Fibroblast of villous mesenchyme (primary cell): ENCODE measurements at regions not wholly inside any gene's neighbourhood (a gene's known extent, or its start where the extent isn't known, plus 50 kb on each side); places are given as distances from the start of the nearest gene placed in this dataset.
"Not testable (repeated sequence)": the region's sequence is repeated elsewhere in the genome, so short reads cannot be mapped to it uniquely, and the experiment has no call there.

Source experiments
- DNase-seq: peaks from one replicate; pipeline ENCODE4 v3.0.0-alpha.2; 2010; ENCODE audit warnings: low read depth
- H3K4me3 ChIP-seq: 2 replicates; pipeline ENCODE4 v1.5.1; 2011; ENCODE audit warnings: low read depth, mild to moderate bottlenecking, low read length
- TF ChIP-seq, protein P1 (sequence below): IDR thresholded peaks from 2 replicates; pipeline ENCODE4 v1.5.1; 2012; ENCODE audit warnings: low read depth, mild to moderate bottlenecking, low read length; ENCODE audit not compliant: insufficient read depth

DNA sequence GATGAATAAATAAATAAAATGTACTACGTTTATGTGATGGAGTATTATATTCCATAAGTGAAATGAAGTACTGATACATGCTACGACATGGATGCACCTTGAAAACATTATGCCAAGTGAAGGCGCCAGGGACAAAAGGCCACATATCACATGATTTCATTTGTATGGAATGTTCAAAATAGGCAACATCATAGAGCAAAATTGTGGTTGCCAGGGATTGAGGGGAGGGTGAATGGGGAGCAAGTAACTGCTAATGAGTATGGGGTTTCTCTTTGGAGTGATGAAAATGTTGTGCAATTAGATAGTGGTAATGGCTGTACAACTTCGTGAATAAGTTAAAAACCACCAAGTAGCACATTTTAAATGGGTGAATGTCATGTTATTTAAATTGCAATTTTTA lies 132.8 kb downstream of the SLC38A4 start:
- no peak for DNase-seq
- TF ChIP-seq, protein P1, sequence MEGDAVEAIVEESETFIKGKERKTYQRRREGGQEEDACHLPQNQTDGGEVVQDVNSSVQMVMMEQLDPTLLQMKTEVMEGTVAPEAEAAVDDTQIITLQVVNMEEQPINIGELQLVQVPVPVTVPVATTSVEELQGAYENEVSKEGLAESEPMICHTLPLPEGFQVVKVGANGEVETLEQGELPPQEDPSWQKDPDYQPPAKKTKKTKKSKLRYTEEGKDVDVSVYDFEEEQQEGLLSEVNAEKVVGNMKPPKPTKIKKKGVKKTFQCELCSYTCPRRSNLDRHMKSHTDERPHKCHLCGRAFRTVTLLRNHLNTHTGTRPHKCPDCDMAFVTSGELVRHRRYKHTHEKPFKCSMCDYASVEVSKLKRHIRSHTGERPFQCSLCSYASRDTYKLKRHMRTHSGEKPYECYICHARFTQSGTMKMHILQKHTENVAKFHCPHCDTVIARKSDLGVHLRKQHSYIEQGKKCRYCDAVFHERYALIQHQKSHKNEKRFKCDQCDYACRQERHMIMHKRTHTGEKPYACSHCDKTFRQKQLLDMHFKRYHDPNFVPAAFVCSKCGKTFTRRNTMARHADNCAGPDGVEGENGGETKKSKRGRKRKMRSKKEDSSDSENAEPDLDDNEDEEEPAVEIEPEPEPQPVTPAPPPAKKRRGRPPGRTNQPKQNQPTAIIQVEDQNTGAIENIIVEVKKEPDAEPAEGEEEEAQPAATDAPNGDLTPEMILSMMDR, result no peak
- no peak overlapping the region for H3K4me3 ChIP-seq

DNA sequence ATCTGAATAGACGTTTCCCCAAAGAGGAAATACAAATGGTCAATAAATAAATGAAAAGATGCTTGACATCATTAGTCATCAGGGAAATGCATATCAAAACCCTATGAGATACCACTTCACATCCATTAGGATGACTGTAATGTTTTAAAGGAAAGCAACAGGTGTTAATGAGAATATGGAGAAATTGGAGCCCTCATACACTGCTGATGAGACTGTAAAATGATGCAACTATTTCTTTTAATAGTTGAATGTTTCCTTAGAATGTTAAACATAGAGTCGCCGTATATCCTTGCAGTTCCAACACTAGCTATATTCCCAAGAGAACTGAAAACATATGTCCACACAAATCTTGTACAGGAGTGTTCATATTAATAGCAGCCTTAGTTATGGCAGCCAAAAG lies 133.2 kb downstream of the SLC38A4 start:
- DNase-seq, result no peak
- no peak overlapping the region for H3K4me3 ChIP-seq
- TF ChIP-seq, protein P1, result no peak

DNA sequence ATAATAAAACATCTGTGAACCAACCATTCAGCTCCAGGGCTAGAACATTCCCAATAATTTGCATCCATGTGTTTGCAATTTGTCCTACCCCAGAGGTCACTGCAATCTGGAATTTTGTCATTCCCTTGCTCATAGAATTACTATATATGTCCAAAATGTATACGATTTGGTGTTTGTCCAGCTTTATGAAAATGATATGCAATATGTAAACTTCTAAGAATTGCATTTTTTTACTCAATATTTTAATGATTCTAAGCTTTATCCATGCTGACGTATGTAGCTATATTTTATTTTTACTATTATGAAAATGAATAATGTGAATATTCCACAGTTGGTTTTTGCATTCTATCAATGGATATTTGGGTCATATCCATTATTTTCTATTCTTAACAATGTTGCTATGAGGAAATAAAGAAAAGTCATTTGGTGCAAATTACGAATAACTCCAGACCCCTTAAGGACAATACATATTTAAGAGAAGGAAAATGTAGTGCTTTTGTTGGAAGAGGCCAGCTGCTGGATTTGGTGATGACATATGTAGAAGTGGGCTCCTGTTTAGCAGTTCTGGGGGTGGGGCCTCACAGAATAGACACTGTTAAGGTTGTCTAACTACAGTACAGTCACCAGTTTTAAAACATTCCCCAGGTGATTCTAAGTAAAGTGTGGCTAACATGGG lies 139.4 kb downstream of the SLC38A4 start:
- TF ChIP-seq, protein P1, result no peak
- H3K4me3 ChIP-seq, result no peak overlapping the region
- DNase-seq, result no peak

DNA sequence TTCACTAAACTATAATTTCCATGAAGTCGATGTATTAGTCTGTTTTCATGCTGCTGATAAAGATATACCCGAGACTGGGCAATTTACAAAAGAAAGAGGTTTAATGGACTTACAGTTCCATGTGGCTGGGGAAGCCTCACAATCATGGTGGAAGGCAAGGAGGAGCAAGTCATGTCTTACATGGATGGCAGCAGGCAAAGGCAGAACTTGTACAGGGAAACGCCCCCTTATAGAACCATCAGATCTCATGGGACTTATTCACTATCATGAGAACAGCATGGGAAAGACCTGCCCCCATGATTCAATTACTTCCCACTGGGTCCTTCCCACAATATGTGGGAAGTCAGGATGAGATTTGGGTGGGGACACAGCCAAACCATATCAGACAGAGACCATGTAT lies 141.6 kb downstream of the SLC38A4 start:
- not testable (repeated sequence) for H3K4me3 ChIP-seq, DNase-seq

DNA sequence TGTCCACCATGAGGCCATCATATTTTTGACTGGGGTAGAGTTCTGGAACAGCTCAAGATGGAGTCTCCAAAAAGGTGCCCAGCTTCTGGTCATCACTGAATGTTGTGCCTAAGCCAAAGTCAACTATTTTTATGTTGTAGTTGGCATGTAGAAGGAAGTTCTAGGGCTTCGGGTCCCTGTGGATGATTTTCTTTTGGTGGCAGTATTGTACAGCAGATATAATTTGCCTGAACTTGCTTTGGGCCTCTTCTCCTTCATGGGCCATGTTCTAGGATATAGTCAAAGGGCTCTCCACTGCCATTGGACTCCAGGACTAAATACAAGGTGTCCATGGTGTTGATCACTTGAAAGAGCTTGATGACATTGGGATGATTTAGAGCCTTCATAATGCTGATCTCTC lies 143.6 kb downstream of the SLC38A4 start:
- TF ChIP-seq, protein P1, result no peak
- DNase-seq, result no peak
- H3K4me3 ChIP-seq, result no peak overlapping the region

DNA sequence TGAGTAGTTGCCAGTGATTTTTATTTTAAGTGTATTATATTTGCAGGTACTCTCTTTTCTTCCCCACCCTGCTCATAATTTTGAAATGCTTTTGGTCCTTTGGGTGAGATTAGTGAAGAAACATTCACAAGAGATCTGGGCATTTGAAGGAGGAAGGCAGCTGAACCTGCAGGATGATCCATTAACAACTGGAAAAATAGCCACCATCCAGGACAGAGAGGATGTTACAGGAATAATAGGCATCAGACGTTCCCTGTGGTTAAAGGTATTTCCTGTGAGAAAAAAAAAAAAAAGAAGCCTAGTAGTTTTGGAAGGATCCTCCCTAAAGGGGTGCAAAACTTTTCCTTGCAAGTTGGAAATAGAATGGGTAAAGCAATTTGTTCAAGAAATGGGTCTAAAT lies 145.3 kb downstream of the SLC38A4 start:
- H3K4me3 ChIP-seq, result no peak overlapping the region
- no peak for DNase-seq
- TF ChIP-seq, protein P1, result no peak

DNA sequence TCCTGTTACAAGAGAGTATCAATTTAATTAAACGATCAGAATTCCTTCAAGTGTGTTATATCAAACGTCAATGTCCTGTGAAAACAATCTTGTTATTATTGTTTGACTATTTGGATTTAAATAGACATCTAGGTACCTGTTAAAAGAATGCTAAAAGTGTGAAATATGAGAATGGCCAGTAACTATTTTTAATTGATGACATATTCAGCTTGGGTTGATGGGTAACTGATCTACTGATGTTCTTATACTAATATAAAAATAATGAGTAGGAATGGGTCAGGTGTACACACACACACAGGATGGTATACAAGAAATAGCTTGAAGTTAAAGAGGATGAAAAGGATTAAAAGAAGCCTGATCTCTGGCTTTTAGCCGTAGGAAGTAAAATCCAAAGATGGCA lies 146.0 kb downstream of the SLC38A4 start:
- no peak overlapping the region for H3K4me3 ChIP-seq
- TF ChIP-seq, protein P1, result no peak
- DNase-seq, result no peak
